ENCODE measurements at regions not wholly inside any gene's neighbourhood (a gene's known extent, or its start where the extent isn't known, plus 50 kb on each side); places are given as distances from the start of the nearest gene placed in this dataset.

DNA sequence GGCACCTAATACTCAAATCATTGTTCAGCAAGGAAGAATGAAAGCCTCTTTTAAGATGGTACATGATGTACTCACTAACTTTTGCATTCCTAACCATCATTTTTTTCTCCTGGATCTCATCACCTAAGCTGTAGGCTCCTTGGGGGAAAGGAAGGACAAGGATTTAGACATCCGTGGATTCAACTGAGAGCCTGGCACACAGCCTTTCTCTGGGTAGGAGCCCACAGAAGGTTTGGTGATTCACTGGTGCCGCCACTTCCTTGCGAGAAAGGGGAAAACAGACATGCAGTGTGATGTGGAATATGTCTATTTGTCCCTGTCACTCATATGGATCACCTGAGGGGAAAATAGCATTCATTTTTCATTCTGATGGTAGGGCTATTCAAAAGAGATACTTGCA is 147.3 kb downstream of the PCDH7 start:
- no peak overlapping the region for H2BK15ac ChIP-seq (ENCODE audit: low read depth, low read length)
- no peak overlapping the region for H3K18ac ChIP-seq (ENCODE audit: insufficient read length, low read depth, low read length)
- no peak overlapping the region for H2AK5ac ChIP-seq (ENCODE audit: insufficient read length, low read length)
- H3K4ac ChIP-seq (ENCODE audit: low read depth, low read length): no peak overlapping the region
- no peaks in the 10 kb centered on the region for H3K27me3 ChIP-seq (ENCODE audit: insufficient read depth, low read length)
- H2BK120ac ChIP-seq (ENCODE audit: low read depth, low read length, poor library complexity, severe bottlenecking): no peak overlapping the region
- no peak overlapping the region for H4K5ac ChIP-seq (ENCODE audit: insufficient read length, low read depth, low read length)
- H4K20me1 ChIP-seq (ENCODE audit: control insufficient read depth, insufficient read depth, insufficient read length): no peaks in the 10 kb centered on the region
- H4K91ac ChIP-seq (ENCODE audit: insufficient read length, low read depth, low read length): no peak overlapping the region
- Mint-ChIP-seq H3K4me3 (no peak overlapping the region), H3K36me3 (ENCODE audit: insufficient read depth in 1 of 3, low read depth in 3 of 3) (no peaks in the 10 kb centered on the region; a peak in 1 of 7 replicates), H3K9me3 (no peaks in the 10 kb centered on the region; a peak in 2 of 5 replicates), H3K27ac (no peak overlapping the region), H3K27me3 (ENCODE audit: low read depth) (no peaks in the 10 kb centered on the region), H3K4me1 (peaks cover 3 to 8% of the 10 kb centered on the region in 2 experiments; a peak in 3 of 4 replicates)
- H2BK20ac ChIP-seq (ENCODE audit: low read depth, low read length, poor library complexity, severe bottlenecking): no peak overlapping the region
- no peaks in the 10 kb centered on the region for H3K79me2 ChIP-seq (ENCODE audit: insufficient read depth, low read length)
- no peak overlapping the region for H4K8ac ChIP-seq (replicated peaks; ENCODE audit: insufficient read length, low read depth, low read length)
- TF ChIP-seq, protein P1, sequence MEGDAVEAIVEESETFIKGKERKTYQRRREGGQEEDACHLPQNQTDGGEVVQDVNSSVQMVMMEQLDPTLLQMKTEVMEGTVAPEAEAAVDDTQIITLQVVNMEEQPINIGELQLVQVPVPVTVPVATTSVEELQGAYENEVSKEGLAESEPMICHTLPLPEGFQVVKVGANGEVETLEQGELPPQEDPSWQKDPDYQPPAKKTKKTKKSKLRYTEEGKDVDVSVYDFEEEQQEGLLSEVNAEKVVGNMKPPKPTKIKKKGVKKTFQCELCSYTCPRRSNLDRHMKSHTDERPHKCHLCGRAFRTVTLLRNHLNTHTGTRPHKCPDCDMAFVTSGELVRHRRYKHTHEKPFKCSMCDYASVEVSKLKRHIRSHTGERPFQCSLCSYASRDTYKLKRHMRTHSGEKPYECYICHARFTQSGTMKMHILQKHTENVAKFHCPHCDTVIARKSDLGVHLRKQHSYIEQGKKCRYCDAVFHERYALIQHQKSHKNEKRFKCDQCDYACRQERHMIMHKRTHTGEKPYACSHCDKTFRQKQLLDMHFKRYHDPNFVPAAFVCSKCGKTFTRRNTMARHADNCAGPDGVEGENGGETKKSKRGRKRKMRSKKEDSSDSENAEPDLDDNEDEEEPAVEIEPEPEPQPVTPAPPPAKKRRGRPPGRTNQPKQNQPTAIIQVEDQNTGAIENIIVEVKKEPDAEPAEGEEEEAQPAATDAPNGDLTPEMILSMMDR (conservative IDR thresholded peaks at IDR 0.05): no peak
- DNase-seq: no peak
- no peak overlapping the region for H3T11ph ChIP-seq (ENCODE audit: low read length)
- no peak overlapping the region for H3K14ac ChIP-seq (ENCODE audit: insufficient read depth, low read length)
- no CpG with 5 or more reads among the region's 3 CpGs for WGBS (ENCODE audit: extremely low coverage, insufficient read length, low lambda C conversion rate)
- H3K79me1 ChIP-seq (ENCODE audit: insufficient read depth, low read depth, low read length, poor library complexity, severe bottlenecking): no peaks in the 10 kb centered on the region
- H2BK12ac ChIP-seq (ENCODE audit: insufficient read length, low read depth, low read length): no peak overlapping the region
- no peak overlapping the region for H2BK5ac ChIP-seq (ENCODE audit: insufficient read length, low read length)
- H2AFZ ChIP-seq (ENCODE audit: low read length): no peak overlapping the region
- H3K27ac ChIP-seq (ENCODE audit: insufficient read length, low read depth, low read length): no peak overlapping the region
- H3K56ac ChIP-seq (ENCODE audit: insufficient read length, low read depth, low read length): no peak overlapping the region
- H3K23me2 ChIP-seq (ENCODE audit: insufficient read length, low read depth, low read length, poor library complexity, severe bottlenecking): no peaks in the 10 kb centered on the region
- no peaks in the 10 kb centered on the region for H3K9me3 ChIP-seq (ENCODE audit: control insufficient read depth, low read depth, low read length)
- no peak overlapping the region for H3K9ac ChIP-seq (ENCODE audit: extremely low read depth, insufficient read length, low read length)
- H3K4me1 ChIP-seq (ENCODE audit: insufficient read depth, low read length): no peaks in the 10 kb centered on the region
- H3K23ac ChIP-seq (ENCODE audit: insufficient read length, low read depth, low read length): no peak overlapping the region
- no peak overlapping the region for H3K4me2 ChIP-seq (ENCODE audit: insufficient read depth, insufficient read length, low read length)

Data from H9 (cell line).